WTC11 (cell line): ENCODE measurements at regions not wholly inside any gene's neighbourhood (a gene's known extent, or its start where the extent isn't known, plus 50 kb on each side); places are given as distances from the start of the nearest gene placed in this dataset.

Experiments used
- ATAC-seq: fragments of 200-7000 bp; cut with Tn5 transposase; 2 replicates; pipeline ENCODE4 v1.10.0; 2021; ENCODE audit warnings: mild to moderate bottlenecking, moderate library complexity
- CTCF ChIA-PET: fragments of 300-600 bp; sonication (Branson Sonifier 250); formaldehyde crosslinking; loops from one replicate; lab custom pipeline; 2021; ENCODE audit warnings: antibody characterized with exemption; lab: Charles Lee
- POLR2A ChIA-PET: fragments of 350-600 bp; sonication (Branson Sonifier 250); formaldehyde crosslinking; loops from one replicate; lab custom pipeline; 2021; ENCODE audit warnings: antibody characterized with exemption; lab: Charles Lee
- DNase-seq: peaks from one replicate; pipeline ENCODE4 v3.0.0; 2021; ENCODE audit warnings: low spot score
- H3K27ac Mint-ChIP-seq: 2 replicates; pipeline ENCODE4 v1.8.0; 2021; ENCODE audit warnings: mixed read lengths
- H3K27me3 Mint-ChIP-seq: 2 replicates; pipeline ENCODE4 v1.8.0; 2021; ENCODE audit warnings: low read depth, mild to moderate bottlenecking, moderate library complexity, mixed read lengths
- H3K36me3 Mint-ChIP-seq: 2 replicates; pipeline ENCODE4 v1.8.0; 2021; ENCODE audit warnings: mixed read lengths
- H3K4me1 Mint-ChIP-seq: 2 replicates; pipeline ENCODE4 v1.8.0; 2022; ENCODE audit warnings: mixed read lengths
- H3K4me3 Mint-ChIP-seq: 2 replicates; pipeline ENCODE4 v1.8.0; 2021; ENCODE audit warnings: mild to moderate bottlenecking, moderate library complexity, mixed read lengths
- H3K9me3 Mint-ChIP-seq: 2 replicates; pipeline ENCODE4 v1.8.0; 2021; ENCODE audit warnings: mixed read lengths
- ATF1 ChIP-seq: sonication (generic); formaldehyde crosslinking; IDR thresholded peaks from 2 replicates; pipeline ENCODE4 v1.8.1; 2023; ENCODE audit warnings: mild to moderate bottlenecking, moderate library complexity, missing genetic modification reagents
- ELF4 ChIP-seq: sonication (generic); formaldehyde crosslinking; IDR thresholded peaks from 2 replicates; pipeline ENCODE4 v1.8.1; 2022; ENCODE audit warnings: low read depth, mild to moderate bottlenecking, moderate library complexity, missing genetic modification reagents
- FOXJ3 ChIP-seq: sonication (generic); formaldehyde crosslinking; IDR thresholded peaks from 2 replicates; pipeline ENCODE4 v1.9.0; 2021; ENCODE audit warnings: missing genetic modification reagents, mild to moderate bottlenecking, borderline replicate concordance
- NFATC4 ChIP-seq: fragments of 250-450 bp; sonication (Bioruptor Pico); IDR thresholded peaks from 2 replicates; pipeline ENCODE4 v1.9.0; 2021; ENCODE audit warnings: mild to moderate bottlenecking
- TCF7 ChIP-seq: sonication (generic); formaldehyde crosslinking; IDR thresholded peaks from 2 replicates; pipeline ENCODE4 v1.8.0; 2022; ENCODE audit warnings: mild to moderate bottlenecking, low read depth, missing genetic modification reagents, moderate library complexity
- TEAD1 ChIP-seq: sonication (generic); formaldehyde crosslinking; IDR thresholded peaks from 2 replicates; pipeline ENCODE4 v1.8.0; 2022; ENCODE audit warnings: mild to moderate bottlenecking, missing genetic modification reagents
- ZBTB21 ChIP-seq: sonication (generic); formaldehyde crosslinking; IDR thresholded peaks from 2 replicates; pipeline ENCODE4 v1.8.1; 2023; ENCODE audit warnings: mild to moderate bottlenecking, missing genetic modification reagents, borderline replicate concordance
- ZNF416 ChIP-seq: fragments of 250-450 bp; sonication (Bioruptor Pico); IDR thresholded peaks from 2 replicates; pipeline ENCODE4 v1.9.0; 2021; ENCODE audit warnings: mild to moderate bottlenecking, inconsistent platforms
- ZNF423 ChIP-seq: fragments of 250-450 bp; sonication (Bioruptor Pico); IDR thresholded peaks from 2 replicates; pipeline ENCODE4 v2.1.2; 2022; ENCODE audit warnings: mild to moderate bottlenecking, moderate library complexity
- TF ChIP-seq, protein P1 (sequence below): sonication (generic); formaldehyde crosslinking; IDR thresholded peaks from 2 replicates; pipeline ENCODE4 v1.8.1; 2022; ENCODE audit warnings: missing genetic modification reagents, borderline replicate concordance
- TF ChIP-seq, protein P2 (sequence below): sonication (generic); formaldehyde crosslinking; IDR thresholded peaks from 2 replicates; pipeline ENCODE4 v1.8.1; 2022; ENCODE audit warnings: mild to moderate bottlenecking, moderate library complexity, missing genetic modification reagents

DNA sequence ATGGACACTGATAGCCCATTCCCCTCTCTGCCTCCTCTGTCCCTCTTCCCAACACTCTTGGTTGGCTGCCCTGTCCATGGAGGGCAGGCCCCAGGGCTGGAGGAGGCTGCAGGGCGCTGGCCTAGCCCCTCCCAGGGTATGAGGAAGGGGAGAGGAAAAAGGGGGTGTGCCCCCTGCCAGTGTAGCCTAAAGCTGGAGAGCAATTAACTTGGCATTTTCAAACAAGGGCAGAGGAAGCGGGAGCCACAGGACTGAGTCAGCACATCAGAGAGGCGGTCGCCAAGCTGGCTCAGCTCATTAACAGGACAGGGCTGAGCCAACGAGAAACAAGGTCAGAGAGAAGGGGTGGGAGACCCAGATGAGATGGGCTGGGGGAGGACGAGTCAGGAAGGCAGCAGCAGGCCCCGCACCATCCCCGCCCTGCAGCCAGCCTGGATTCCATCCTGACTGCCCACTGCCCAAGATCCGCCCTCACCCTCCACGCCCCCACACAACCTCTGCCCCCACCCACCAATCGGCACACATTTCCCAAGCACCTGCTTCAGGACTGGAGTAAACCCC, 76.3 kb downstream of the BUD13 start:
- Mint-ChIP-seq H3K27me3 (no peaks in the 10 kb centered on the region; the same call in 1 of the 2 replicates), H3K9me3 (no peaks in the 10 kb centered on the region), H3K36me3 (no peaks in the 10 kb centered on the region), H3K4me3 (no peak overlapping the region), H3K27ac (no peak overlapping the region), H3K4me1 (peaks cover 10% of the 10 kb centered on the region)
- DNase-seq (peak; percentile 32), ATAC-seq (peak; percentile 83)
- ChIA-PET POLR2A (interaction anchor here (1.0 kb wide), 1 partner anchor 9 kb away, joined by 3 read pairs; no protein-coding TSS in a partner anchor), CTCF (interaction anchor here (0.6 to 2.3 kb wide), 12 partner anchors 18 to 415 kb away, joined by 3 to 8 read pairs (median 3); no protein-coding TSS in a partner anchor)
- TF ChIP-seq TEAD1 (CRISPR knock-in tag) = 0 out of 2 replicates have a peak, but pooled peaks have one; percentile 31
- TF ChIP-seq ZBTB21 (CRISPR knock-in tag) = 0 out of 2 replicates have a peak, but pooled peaks have one; percentile 47
- no peak for TF ChIP-seq FOXJ3 (CRISPR knock-in tag)

DNA sequence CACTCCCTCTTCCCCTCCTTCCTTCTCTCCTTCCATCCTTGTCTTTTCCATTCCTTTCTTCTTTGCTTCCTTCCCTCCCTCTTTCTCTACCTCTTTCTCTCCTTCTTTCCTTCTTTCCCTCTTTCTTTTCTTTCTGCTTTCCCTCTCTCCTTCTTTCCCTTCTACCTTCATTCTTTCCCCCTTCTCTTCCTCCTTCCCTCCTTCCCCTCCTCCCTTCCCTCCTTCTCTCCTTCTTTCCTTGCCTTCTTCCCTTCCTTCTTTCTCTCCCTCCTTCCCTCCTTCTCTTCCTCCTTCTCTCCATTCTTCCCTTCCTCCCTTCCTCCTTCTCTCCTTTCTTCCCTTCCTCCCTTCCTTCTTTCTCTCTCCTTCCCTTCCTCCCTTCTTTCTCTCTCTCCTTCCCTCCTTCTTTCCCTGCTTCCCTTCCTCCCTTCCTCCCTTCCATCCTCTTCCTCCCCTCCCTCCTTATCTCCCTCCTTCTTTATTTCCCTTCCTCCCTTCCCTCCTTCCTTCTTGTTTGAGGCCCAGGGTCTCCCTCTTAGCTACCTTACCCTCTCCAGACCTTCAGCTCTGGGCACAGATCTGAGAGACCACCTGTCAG, 77.0 kb downstream of the BUD13 start:
- Mint-ChIP-seq H3K4me1 (peaks cover 10% of the 10 kb centered on the region), H3K9me3 (no peaks in the 10 kb centered on the region), H3K4me3 (no peak overlapping the region), H3K27ac (no peak overlapping the region), H3K36me3 (no peaks in the 10 kb centered on the region), H3K27me3 (no peaks in the 10 kb centered on the region; the same call in 1 of the 2 replicates)
- TF ChIP-seq, protein P1, sequence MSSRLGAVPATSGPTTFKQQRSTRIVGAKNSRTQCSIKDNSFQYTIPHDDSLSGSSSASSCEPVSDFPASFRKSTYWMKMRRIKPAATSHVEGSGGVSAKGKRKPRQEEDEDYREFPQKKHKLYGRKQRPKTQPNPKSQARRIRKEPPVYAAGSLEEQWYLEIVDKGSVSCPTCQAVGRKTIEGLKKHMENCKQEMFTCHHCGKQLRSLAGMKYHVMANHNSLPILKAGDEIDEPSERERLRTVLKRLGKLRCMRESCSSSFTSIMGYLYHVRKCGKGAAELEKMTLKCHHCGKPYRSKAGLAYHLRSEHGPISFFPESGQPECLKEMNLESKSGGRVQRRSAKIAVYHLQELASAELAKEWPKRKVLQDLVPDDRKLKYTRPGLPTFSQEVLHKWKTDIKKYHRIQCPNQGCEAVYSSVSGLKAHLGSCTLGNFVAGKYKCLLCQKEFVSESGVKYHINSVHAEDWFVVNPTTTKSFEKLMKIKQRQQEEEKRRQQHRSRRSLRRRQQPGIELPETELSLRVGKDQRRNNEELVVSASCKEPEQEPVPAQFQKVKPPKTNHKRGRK (CRISPR knock-in tag) = peak; percentile 97
- TF ChIP-seq, protein P2, sequence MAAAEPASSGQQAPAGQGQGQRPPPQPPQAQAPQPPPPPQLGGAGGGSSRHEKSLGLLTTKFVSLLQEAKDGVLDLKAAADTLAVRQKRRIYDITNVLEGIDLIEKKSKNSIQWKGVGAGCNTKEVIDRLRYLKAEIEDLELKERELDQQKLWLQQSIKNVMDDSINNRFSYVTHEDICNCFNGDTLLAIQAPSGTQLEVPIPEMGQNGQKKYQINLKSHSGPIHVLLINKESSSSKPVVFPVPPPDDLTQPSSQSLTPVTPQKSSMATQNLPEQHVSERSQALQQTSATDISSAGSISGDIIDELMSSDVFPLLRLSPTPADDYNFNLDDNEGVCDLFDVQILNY (CRISPR knock-in tag) = no peak
- CTCF ChIA-PET = interaction anchor here (0.6 to 2.3 kb wide), 10 partner anchors 20 to 414 kb away, joined by 3 to 8 read pairs (median 4); no protein-coding TSS in a partner anchor
- DNase-seq = no peak
- no peak for ATAC-seq
- POLR2A ChIA-PET = no interaction called here

DNA sequence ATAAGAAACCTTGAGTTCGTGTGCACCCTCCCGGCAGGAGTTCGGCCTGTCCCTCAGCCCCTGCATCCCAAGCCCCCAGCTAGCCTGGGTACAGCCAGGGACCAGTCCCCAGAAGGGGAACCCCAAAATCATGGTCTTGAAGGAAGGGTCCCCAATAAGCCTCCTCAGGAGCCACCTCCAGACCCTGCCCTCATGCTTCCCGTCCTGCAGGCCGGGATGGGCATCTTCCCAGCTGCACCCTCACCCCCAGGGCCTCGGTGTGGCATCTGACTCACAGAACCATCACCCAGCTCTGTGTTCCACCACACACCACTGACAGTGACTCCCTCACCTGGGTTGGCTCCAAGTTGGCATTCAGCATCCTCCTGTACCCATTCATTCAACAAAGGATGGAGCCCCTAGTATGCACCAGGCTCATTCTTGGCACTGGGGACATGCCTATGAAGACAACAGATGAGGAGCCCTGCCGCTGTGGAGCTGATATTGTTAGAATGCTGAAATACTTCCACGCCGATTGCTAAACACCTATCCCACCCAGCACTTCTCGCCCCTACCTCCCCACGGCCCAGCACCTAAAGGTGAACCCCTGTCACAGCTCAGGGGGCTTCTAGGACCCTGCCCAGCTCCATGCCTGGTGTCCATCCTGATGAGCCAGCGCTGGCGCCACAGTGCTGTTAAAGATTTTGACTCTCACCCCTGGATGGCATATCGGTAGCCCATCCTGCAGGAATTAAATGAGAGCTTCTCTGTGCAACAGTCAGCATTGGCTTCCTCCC, 77.8 kb downstream of the BUD13 start:
- Mint-ChIP-seq H3K36me3 (no peaks in the 10 kb centered on the region), H3K27me3 (no peaks in the 10 kb centered on the region; the same call in 1 of the 2 replicates), H3K27ac (no peak overlapping the region), H3K9me3 (no peaks in the 10 kb centered on the region), H3K4me1 (peaks cover 10% of the 10 kb centered on the region), H3K4me3 (no peak overlapping the region)
- no peak for TF ChIP-seq TCF7
- TF ChIP-seq ELF4 (CRISPR knock-in tag) = no peak
- no peak for TF ChIP-seq ATF1
- ATAC-seq (no peak), DNase-seq (no peak)
- ChIA-PET POLR2A (no interaction called here), CTCF (interaction anchor here (1.4 to 2.3 kb wide), 4 partner anchors 36 to 50 kb away, joined by 4 to 8 read pairs (median 6); no protein-coding TSS in a partner anchor)

- CTCF ChIA-PET = interaction anchor here (1.4 to 2.0 kb wide), 3 partner anchors 37 to 49 kb away, joined by 4 to 7 read pairs (median 5); no protein-coding TSS in a partner anchor
- ATAC-seq = no peak
- POLR2A ChIA-PET = no interaction called here
- H3K4me1 Mint-ChIP-seq = peaks cover 10% of the 10 kb centered on the region
- H3K9me3 Mint-ChIP-seq = no peaks in the 10 kb centered on the region
- no peak overlapping the region for H3K27ac Mint-ChIP-seq
- no peak for TF ChIP-seq ZNF423 (CRISPR knock-in tag)
- no peak for TF ChIP-seq NFATC4
- TF ChIP-seq TCF7 = no peak
- no peak for TF ChIP-seq ELF4 (CRISPR knock-in tag)
- TF ChIP-seq ZNF416 (CRISPR knock-in tag) = no peak
- DNase-seq = no peak
- H3K36me3 Mint-ChIP-seq = no peaks in the 10 kb centered on the region
- no peaks in the 10 kb centered on the region for H3K27me3 Mint-ChIP-seq
- H3K4me3 Mint-ChIP-seq = no peak overlapping the region
Observed at GRCh38 chr11:116694349-116694725, 78.5 kb downstream of the BUD13 start.
